Lung (tissue), 11 donors: ENCODE measurements at regions not wholly inside any gene's neighbourhood (a gene's known extent, or its start where the extent isn't known, plus 50 kb on each side); places are given as distances from the start of the nearest gene placed in this dataset.

ENCODE experiments used
- ATAC-seq: fragments of 200-7000 bp; cut with Tn5 transposase; one replicate; pipeline ENCODE4 v1.9.1; 2020; ENCODE audit warnings: moderate number of reproducible peaks; ENCODE audit not compliant: insufficient read depth, low FRiP score
- DNase-seq, 3 donors: peaks; one replicate each; pipeline ENCODE4 v3.0.0-alpha.2; 2013 to 2017
- H3K27ac ChIP-seq, 2 donors: one replicate each; pipeline ENCODE4 v1.5.1; 2013; ENCODE audit warnings: mild to moderate bottlenecking in 2 of 2, moderate library complexity in 2 of 2, control low read depth in 1 of 2, inconsistent platforms in 1 of 2, low read depth in 1 of 2, low read length in 1 of 2
- H3K27me3 ChIP-seq, 3 donors: one replicate each; pipeline ENCODE4 v1.5.1; 2013; ENCODE audit warnings: low read length in 2 of 3; ENCODE audit not compliant: control insufficient read depth in 3 of 3, insufficient read depth in 3 of 3
- H3K36me3 ChIP-seq, 4 donors: one replicate each; pipeline ENCODE4 v1.5.1; 2013; ENCODE audit warnings: low read length in 4 of 4, mild to moderate bottlenecking in 1 of 4, moderate library complexity in 1 of 4; ENCODE audit not compliant: control insufficient read depth in 4 of 4, insufficient read depth in 4 of 4
- H3K4me1 ChIP-seq, 5 donors: one replicate each; pipeline ENCODE4 v1.5.1; 2013; ENCODE audit warnings: low read length in 5 of 5, mild to moderate bottlenecking in 2 of 5, moderate library complexity in 1 of 5; ENCODE audit not compliant: control insufficient read depth in 5 of 5, insufficient read depth in 5 of 5
- H3K4me3 ChIP-seq: one replicate; pipeline ENCODE4 v1.5.1; 2013; ENCODE audit warnings: mild to moderate bottlenecking, control low read depth, moderate library complexity
- H3K9ac ChIP-seq, 2 donors: one replicate each; pipeline ENCODE4 v1.5.1; 2013; ENCODE audit warnings: low read length in 2 of 2, control low read depth in 1 of 2; ENCODE audit not compliant: insufficient read depth in 1 of 2
- H3K9me3 ChIP-seq, 4 donors: one replicate each; pipeline ENCODE4 v1.5.1; 2013; ENCODE audit warnings: low read length in 3 of 4, mild to moderate bottlenecking in 1 of 4, moderate library complexity in 1 of 4; ENCODE audit not compliant: control insufficient read depth in 4 of 4, insufficient read depth in 3 of 4
- WGBS, 2 donors: extraction: QIAGEN DNeasy Blood & Tissue Kit; methylation state at CpG; one replicate each; pipeline ENCODE4 v1.1.7; 2013; 5-methylcytosine and 5-hydroxymethylcytosine counted together
- TF ChIP-seq, protein P1 (sequence below): IDR thresholded peaks from 2 replicates; pipeline ENCODE4 v1.5.1; 2012; ENCODE audit warnings: mild to moderate bottlenecking; ENCODE audit errors: control extremely low read depth, extremely low read depth
- donor health status: control.
- donor health status: control.
- donor health status: Bipolar disorder and iron deficiency.
- donor health status: healthy.
- donor health status: DM: yes; HTN: yes; CAD: no.

DNA sequence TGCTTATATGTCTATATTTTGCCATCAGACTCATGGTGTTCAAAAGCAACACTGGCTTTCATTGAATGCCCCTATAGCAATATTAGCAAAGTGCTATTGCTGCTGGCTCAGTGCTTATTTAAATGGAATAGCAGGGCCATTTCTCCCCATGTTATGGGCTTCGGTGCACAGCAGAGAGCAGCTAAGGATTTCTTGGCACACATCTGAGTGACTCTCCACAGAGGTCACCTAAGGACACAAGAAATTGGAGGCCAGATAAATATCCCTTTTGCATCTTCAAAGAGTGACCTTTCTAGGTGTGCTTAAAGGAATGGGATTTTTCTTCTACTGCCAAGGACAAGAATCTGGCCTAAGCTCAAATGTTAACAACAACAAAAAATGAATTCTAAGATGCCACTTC is 751.8 kb downstream of the CDH11 start:
- Histone ChIP-seq H3K27me3 (no peaks in the 10 kb centered on the region), H3K9ac (no peak overlapping the region), H3K9me3 (no peaks in the 10 kb centered on the region), H3K27ac (no peak overlapping the region), H3K36me3 (no peaks in the 10 kb centered on the region), H3K4me3 (no peak overlapping the region), H3K4me1 (peaks cover 0 to 4% (median 0%) of the 10 kb centered on the region in 5 donors)
- ATAC-seq (no peak), DNase-seq (no peak)
- TF ChIP-seq, protein P1, sequence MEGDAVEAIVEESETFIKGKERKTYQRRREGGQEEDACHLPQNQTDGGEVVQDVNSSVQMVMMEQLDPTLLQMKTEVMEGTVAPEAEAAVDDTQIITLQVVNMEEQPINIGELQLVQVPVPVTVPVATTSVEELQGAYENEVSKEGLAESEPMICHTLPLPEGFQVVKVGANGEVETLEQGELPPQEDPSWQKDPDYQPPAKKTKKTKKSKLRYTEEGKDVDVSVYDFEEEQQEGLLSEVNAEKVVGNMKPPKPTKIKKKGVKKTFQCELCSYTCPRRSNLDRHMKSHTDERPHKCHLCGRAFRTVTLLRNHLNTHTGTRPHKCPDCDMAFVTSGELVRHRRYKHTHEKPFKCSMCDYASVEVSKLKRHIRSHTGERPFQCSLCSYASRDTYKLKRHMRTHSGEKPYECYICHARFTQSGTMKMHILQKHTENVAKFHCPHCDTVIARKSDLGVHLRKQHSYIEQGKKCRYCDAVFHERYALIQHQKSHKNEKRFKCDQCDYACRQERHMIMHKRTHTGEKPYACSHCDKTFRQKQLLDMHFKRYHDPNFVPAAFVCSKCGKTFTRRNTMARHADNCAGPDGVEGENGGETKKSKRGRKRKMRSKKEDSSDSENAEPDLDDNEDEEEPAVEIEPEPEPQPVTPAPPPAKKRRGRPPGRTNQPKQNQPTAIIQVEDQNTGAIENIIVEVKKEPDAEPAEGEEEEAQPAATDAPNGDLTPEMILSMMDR = no peak
- 42 to 67% methylated on average over 1 of the region's 1 CpG for WGBS, 2 donors

- 41 to 67% methylated on average over 2 of the region's 2 CpGs for WGBS, 2 donors
- Histone ChIP-seq H3K36me3 (no peaks in the 10 kb centered on the region), H3K4me3 (no peak overlapping the region), H3K4me1 (peaks cover 0 to 4% (median 0%) of the 10 kb centered on the region in 5 donors), H3K9me3 (no peaks in the 10 kb centered on the region), H3K27ac (no peak overlapping the region), H3K27me3 (no peaks in the 10 kb centered on the region), H3K9ac (no peak overlapping the region)
- ATAC-seq = no peak
- DNase-seq = no peak
- TF ChIP-seq, protein P1 = no peak
Observed at GRCh38 chr16:64365448-64365931, 756.4 kb downstream of the CDH11 start.

GRCh38 chr16:64364894-64365293 is 757.0 kb downstream of the CDH11 start:
- Histone ChIP-seq H3K27me3 (no peaks in the 10 kb centered on the region), H3K4me1 (peaks cover 0 to 4% (median 0%) of the 10 kb centered on the region in 5 donors), H3K36me3 (no peaks in the 10 kb centered on the region), H3K9ac (no peak overlapping the region), H3K27ac (no peak overlapping the region), H3K9me3 (no peaks in the 10 kb centered on the region), H3K4me3 (no peak overlapping the region)
- ATAC-seq (no peak), DNase-seq (no peak)
- TF ChIP-seq, protein P1 = no peak

DNA sequence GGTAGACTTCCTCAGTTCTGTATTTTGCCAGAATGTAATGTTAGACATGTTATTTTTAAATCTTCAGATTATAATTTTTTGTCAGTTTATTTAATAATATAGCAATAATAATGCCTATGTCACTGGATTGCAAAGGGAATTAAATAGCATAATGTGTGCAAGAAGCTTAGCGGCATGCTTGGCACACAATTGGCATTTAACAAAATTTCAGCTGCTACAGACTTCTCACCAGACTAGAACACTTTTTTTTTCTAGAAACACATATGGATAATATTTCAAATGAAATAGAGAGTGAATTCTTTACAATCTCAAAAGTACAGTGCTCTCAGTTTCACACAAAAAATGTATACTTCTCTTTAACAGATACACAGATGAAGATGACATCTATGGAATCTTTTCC is 757.4 kb downstream of the CDH11 start:
- WGBS, 2 donors = 89 to 90% methylated on average over 1 of the region's 1 CpG
- no peak for ATAC-seq
- DNase-seq = no peak
- H3K36me3 ChIP-seq = no peaks in the 10 kb centered on the region
- H3K27me3 ChIP-seq = no peaks in the 10 kb centered on the region
- peaks cover 0 to 4% (median 0%) of the 10 kb centered on the region in 5 donors for H3K4me1 ChIP-seq
- H3K27ac ChIP-seq = no peak overlapping the region
- H3K9ac ChIP-seq = no peak overlapping the region
- H3K4me3 ChIP-seq = no peak overlapping the region
- TF ChIP-seq, protein P1 = no peak
- no peaks in the 10 kb centered on the region for H3K9me3 ChIP-seq
